Thyroid gland (tissue), 4 donors: ENCODE measurements at regions not wholly inside any gene's neighbourhood (a gene's known extent, or its start where the extent isn't known, plus 50 kb on each side); places are given as distances from the start of the nearest gene placed in this dataset.

Source experiments
- CTCF ChIP-seq, 6 experiments: fragments of 200-600 bp in 3 of 6; fragments of 450-650 bp in 3 of 6; sonication (generic) in 3 of 6; IDR thresholded peaks; one replicate each; pipeline ENCODE4 v1.5.1; 2016 to 2019; ENCODE audit warnings: antibody characterized with exemption in 6 of 6, mild to moderate bottlenecking in 2 of 6, inconsistent platforms in 1 of 6, moderate library complexity in 1 of 6
- POLR2A ChIP-seq, 2 donors: fragments of 450-650 bp; IDR thresholded peaks; one replicate each; pipeline ENCODE4 v1.6.1; 2017; ENCODE audit warnings: antibody characterized with exemption in 2 of 2, mild to moderate bottlenecking in 2 of 2, moderate library complexity in 1 of 2

- TF ChIP-seq POLR2A (IDR thresholded peaks at IDR 0.05) (no peak), CTCF (IDR thresholded peaks at IDR 0.05) (no peak)
Observed at GRCh38 chr4:81808011-81808672, 336.4 kb upstream of the RASGEF1B start.
